HUDEP-2 (cell line): ENCODE measurements at regions not wholly inside any gene's neighbourhood (a gene's known extent, or its start where the extent isn't known, plus 50 kb on each side); places are given as distances from the start of the nearest gene placed in this dataset.

Experiments
- DNase-seq, 76 experiments: peaks; one replicate each; lab custom pipeline; 2025; ENCODE audit not compliant: unreplicated experiment in 76 of 76; lab: John Stamatoyannopoulos, UW

DNA sequence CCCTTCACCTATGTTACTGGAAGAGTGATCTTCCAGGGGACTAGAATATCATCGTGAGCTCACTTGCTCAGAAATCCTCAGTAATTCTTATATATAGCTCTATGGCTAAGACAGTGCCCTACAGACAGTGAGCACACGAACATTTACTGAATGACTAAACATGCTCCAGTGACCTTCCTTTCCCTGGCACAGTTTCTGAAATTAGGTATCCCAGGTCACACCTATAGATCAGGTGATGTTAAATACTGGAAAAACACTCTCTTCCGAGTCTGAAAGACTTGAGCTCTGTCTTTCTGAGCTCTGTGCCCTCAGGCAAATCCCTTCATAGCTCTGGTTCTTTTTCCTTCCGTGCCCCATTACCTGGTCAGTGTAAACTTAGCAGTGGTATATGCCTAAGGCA lies 239.4 kb upstream of the LRIG1 start:
- DNase-seq: no peak

DNA sequence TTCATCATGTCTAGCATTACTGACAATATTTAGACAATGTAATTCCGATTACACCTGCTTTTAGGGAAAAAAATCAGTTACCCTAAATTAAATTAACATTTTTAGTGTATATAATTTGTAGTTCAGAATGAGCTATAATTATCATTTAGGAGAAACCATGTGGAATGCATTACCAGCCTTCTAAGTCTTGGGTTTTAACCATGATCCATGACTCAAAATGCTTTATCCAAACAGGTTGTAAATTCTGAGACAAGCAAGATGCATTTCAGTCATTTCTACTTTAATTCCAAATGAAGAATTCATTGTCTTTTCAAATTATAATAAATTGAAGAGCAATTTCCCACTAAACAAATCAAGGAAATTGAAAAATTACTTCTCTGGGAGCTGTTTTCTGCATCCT lies 243.7 kb upstream of the LRIG1 start:
- DNase-seq: no peak

DNA sequence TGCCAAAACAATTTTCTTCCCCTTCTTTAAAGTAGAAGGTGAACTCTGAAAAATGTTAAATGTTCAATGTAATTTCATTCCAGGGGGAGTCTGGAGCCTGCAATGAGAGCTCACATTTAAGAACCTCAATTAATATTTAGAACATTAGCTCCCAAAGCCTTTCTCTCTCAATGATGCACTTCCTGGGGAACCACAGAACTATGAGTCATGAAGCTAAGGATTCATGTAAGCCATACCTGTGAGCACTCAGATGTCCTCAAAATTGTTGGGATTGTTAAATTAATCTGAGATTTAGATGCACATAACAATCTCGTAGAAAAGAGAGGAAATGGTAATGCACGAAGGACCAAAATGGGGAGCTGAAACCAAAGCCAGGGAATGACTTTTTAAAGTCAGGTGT lies 244.2 kb upstream of the LRIG1 start:
- no peak for DNase-seq

DNA sequence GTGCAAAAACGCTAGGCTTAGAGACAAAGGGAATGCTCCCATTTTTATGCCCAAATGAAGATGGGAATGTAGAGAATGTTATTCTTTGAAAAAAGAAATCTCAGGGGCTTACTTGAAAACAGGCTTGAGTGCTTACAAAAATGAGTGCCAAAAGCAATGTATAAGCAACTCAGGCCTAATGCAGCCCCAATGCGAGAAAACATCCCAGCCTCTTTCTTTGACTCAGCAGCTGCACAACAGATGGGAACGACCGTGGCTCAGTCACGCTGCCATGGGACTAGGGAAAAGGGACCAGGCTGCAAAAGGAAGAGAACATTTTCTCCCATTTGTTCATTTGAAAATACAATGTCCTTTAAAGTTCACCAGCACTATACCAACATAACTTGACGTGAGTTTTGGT lies 246.4 kb upstream of the LRIG1 start:
- DNase-seq: no peak

DNA sequence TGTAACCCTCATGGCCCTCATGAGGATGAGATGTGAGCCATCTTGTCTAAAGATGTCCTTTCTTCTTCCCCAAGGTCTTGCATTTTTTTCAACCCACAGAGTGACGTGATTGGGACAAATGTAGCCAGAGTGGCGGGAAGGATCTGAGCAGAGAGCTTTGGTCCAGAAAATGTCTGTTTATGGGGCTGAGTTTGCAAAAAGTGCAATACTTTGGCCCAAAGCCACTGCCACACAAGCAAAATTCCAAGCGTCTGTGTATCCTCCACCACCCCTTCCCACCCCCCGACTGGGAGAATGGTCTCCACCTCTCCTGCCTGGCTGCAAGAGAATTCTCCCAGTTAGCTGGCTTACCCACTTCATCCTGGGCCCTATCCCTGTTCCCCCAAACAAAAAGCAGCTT lies 246.9 kb upstream of the LRIG1 start:
- no peak for DNase-seq

DNA sequence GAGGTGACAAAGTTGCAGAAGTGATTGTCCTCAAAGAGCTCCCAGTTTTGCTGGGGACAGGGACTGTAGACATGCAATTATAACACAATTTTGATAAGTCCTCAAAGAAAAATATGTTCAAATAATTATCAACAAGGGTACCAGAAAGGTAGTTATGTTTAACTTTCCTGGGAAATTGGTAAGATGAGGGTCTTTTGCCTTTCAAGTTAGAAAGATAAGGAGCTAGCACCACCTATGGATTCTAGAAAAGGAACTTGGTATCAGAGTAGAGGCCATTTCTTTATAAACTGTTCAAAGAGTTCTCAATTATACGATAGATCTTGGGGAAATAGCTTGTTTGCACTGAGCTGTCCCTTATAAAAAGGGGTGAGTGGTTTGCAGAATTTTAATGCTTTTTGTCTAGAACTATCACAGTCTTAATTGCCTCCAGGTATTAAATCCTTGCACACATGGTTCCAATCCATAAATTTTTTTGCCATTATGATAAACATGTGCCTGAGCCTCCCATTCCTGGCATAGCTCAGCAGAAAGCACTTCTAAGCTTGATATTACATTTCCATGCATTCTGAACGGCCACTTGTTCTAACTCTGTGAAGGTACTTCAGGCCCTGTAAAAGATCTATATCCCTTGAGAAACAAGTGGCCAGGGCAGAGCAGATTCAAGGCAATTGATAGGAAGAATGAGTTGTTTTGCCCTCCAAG lies 247.5 kb upstream of the LRIG1 start:
- DNase-seq: no peak

DNA sequence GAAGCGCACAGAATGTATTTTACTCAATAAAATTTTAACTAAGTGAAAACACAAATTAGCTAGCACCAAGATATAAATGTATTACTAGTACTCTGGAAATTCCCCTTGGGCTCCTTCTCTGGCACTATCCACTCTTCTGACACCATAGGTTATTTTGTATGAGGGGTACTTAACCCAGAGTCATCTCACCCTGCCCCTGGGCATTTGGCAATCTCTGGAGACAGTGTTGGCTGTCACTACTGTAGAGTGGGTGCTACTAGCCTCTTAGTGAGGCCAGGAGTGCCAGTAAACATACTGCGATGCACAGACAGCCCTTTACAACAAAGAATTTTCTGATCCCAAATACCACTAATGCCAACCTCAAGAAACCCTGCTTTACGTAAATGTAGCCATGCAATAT lies 246.3 kb upstream of the KBTBD8 start:
- DNase-seq: no peak

DNA sequence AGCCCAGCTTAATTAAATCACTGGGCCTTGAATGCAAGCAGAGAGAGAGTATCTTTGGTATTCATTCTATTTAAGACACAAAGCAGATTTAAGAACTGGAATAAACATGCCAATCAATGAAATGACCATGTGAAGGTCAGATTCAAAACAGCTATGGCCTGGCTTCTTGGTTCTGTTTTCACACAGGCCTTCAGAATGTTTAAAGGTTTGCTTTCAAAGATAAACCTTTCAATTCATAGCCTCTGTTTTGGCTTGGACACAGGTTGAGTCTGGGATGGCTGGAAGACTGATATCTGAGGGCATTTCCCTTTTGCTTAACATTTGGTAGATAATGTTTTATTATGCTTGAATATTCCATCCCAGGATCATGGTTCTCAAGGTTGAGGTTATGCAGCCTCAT lies 244.4 kb upstream of the KBTBD8 start:
- no peak for DNase-seq

DNA sequence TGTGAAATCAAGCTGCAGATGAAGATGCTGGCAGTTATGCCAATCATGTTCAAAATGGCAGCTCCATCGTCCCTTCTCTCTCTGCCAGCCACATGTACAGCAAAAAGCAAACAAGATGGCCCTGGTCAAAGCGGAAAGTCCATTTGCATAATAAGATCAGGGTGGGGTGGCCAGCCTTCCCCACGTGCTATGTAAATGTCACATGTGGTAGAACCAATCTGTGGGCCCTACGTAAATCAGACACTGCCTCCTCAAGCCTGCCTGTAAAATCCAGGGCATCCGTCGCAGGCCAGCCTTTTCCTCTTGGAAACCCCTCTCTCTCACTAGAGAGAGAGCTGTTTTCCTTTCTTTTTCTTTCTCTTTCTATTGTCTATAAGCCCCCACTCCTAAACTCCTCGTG lies 243.5 kb upstream of the KBTBD8 start:
- no peak for DNase-seq

DNA sequence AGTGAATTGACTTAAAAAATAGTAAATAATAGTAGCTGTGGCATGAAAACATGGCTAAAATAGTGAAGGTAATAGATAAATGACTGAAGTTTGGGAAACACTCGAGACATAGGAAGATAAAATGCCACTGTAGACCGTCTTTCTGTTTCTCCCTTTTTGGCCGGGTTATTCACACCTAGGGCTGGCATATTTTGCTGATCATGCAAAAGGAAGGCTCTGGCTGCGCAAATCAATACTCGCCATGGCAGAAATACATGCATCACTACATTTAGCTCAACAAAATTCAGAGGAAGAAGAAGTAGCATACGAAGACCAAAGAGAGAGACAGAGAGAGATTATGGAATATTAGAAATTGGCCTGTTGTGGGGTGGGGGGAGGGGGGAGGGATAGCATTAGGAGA lies 242.2 kb upstream of the KBTBD8 start:
- no peak for DNase-seq

DNA sequence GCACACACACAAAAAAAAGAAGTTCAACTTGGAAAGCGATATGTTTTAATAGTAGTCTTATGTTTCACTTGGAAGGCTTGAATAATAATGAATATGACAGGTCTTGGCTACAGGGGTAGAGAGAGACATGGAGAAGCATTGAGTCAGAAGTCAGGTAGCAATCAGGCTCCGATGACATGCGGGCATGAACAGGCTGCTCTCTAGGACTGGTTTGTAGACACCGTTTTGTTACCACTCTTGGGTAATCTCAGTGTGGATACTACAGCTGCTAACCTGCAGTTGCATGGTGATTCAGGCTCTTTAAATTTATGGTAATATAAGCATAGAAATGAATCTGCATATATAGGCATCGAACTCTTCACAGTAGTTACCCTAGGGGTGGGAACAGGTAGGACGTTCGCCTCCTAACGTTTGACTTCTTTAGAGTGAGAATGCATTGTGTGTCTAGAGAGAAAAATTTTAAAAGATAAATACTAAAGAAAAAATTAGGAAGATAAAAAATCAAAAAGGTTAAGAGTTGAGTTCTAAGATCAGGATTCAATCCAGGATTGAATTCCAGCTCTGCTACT lies 241.6 kb upstream of the KBTBD8 start:
- DNase-seq: no peak

DNA sequence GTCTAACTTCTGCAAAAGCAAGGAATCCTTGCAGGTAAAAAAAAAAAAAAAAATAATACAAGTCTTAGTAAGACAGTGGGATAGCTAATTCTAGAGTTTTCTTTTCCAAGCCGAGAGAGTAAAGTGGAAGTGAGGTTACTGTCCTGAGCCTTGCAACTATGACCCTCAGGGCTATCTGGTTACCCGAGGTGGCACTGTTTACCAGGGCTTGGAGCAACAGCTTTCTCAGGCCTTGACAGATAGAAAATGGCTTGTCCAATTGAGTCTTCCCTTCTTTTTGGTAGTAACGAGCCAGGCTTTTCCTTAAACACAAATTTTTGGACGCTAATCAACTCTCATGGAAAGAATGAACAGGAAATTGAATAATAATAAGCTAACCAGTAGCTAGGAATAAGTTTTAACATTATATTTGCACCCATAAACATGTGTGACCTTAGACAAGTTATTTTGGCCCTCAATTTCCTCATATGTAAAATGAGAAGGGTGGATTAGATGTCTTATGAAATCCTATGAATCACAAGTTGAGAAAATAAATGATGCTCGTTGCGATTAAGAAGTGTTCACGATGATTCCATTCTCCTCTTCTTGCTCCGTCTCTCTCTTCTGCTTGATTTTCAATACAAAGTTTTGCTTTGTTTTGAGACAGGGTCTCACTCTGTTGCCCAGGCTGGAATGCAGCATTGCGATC lies 236.9 kb upstream of the KBTBD8 start:
- DNase-seq: no peak

DNA sequence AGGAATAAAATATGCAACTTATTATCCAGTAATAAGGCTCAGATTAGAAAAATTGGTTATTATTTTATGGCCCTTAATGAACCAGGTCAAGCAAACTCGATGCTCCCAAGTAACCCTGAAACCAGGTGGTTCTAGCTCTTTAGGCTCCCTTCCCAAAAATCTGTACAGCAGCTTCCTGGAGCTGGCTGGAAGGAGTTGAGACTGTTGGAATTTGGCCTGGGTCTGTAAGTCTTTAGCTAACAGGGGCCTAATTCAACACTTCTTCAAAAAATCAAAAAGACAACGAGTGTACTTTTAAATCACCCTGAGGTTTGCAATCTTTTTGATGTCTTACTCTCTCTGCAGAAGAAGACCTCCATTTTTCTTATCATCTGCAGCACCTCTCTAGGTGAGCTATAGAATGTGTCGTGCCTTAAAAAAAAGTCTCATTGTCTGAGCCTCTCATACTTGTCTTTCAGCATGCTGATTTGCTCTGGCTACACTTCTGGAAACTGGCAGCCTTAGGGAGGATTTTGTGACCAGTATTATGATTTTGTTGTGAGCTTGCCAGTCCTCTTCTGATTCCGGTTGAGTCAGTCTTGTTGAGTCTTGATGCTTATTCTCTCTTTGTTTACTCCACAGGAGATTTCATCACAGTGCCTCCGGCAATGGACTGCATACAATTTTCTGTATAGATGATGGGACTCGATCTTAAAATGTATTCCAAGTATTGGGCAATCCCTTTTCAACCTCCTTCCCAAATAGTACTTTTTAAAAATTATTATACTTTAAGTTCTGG lies 235.0 kb upstream of the KBTBD8 start:
- DNase-seq: no peak

DNA sequence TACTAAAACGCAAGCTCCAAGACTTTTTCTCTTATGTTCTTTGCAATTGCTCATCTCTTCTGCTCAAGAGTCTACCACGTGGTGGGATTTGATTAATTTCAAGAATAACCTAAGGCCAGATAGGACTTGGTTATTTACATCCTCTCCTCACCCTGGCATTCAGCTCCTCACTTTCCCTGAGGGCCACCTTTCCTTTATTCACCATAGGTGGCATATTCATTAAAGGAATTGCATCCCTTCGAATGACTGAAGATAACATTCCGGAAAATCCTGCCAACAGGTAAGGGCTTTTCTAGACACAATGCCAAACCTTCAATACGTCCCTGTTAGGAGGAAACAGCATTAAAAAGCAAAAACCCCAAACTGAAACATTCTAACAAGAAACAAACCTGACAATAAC lies 220.0 kb upstream of the KBTBD8 start:
- DNase-seq: no peak

DNA sequence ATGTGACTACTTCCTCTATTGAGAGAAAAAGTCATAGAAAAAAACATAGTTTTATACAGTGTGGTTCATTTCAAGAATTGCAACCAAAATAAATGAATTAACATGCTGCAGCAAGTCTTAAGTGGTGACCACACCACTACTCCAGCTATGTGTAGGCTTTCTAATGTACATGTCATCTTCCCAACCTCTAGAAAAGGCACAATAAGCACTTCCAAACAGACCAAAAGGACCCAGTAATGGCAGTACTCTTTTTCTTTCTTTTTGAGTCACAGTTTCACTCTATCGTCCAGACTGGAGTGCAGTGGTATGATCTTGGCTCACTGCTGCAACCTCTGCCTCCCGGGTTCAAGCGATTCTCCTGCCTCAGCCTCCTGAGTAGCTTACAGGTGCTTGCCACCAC lies 219.3 kb upstream of the KBTBD8 start:
- DNase-seq: no peak

DNA sequence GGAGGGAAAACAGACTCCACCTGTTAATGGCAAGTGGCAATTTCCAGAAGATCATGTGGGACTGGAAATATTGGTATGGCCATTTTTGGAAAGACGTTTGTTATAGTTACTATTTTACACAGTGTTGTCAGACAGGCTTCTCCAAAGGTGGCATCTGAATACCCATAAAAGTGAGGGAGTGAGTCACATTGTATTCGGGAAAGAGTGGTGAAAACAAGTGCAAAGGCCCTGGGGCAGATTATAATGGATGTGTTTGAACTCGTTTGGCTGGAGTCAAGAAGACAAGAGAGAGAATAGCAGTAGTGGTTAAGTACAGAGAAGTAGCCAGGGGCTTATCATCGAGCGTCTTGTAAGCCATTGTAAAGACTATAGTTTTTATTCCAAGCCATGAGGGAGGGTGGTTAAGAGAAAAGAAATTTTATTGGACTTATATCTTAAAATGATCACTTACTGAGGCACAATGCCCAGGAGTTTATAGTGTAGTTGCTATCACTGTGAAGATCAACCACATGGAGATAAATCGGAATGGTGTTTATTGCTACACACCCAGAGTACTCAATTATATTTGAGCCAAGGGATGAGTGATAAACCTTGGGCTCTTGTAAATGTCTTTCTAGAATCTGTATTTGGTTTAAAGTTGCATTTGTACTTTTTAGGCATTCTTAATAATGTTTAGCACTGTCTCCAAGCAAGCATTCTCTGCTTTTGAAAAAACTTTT lies 212.8 kb upstream of the KBTBD8 start:
- no peak for DNase-seq

DNA sequence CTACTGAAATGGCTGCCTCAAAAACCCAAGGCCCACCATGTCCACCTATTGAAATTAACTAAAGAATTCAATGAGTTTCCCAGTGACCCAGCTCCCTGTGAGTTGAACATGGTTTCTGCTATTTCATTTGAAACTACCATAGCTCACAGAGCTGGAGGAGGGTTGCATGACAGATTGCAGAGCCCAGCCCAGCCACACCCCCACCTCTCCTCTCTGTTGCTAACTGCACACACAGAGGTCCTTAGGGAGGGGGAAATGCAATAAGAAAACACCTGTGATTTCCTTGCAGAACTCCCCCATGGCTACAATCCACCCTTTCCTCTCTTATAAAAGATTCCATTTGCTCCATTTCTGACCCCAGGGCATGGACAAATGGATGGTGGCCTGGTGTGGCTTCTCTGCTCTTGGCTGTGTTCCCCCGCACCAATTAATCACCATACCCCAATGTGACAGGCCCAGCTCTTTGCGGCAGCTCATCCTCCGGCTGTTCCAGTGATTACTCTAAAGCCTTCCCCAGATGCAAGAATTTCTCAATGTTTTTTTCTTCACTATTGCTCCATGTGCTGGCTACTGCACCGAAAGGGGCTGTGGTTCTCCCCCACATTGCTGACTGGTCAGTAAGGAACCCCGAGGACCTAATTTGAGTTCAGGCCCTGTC lies 208.4 kb upstream of the KBTBD8 start:
- DNase-seq: no peak

DNA sequence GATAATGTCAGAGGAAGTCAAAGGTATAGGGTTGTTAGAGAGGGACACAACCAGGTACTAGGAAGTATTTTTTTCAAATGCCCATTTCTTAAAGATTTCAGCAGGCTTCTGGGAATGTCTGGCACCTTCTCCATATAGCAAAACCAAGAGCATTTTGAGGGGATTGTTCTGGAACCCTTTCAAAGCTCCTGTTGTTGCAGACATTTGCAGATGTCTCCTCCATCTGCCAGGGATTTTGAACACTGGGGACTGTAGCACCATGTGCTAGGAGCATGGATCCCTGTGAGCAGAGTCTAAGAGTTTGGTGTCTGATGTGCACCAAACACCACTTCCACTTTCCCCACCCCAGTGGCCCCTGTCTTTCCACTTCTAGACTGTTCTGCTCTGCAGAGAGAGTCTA lies 206.0 kb upstream of the KBTBD8 start:
- DNase-seq: no peak

DNA sequence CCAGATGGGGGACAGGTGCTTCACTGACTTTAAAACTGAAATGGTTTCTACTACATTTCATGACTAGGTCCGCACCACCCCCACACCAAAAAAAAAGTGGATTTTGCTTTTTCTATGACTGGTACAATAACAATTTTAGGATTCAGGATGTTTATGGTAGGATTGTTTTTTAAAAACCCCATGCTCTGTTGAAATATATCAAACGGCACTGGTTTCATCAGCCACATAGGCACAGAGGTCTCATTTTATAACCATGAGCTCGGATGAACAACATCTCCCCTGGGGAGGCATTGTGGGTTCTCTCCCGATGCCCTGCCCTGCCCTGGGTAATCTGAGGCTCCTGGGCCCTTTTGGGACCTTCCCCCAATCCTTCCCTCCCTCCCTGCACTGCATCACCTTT lies 202.7 kb upstream of the KBTBD8 start:
- no peak for DNase-seq

DNA sequence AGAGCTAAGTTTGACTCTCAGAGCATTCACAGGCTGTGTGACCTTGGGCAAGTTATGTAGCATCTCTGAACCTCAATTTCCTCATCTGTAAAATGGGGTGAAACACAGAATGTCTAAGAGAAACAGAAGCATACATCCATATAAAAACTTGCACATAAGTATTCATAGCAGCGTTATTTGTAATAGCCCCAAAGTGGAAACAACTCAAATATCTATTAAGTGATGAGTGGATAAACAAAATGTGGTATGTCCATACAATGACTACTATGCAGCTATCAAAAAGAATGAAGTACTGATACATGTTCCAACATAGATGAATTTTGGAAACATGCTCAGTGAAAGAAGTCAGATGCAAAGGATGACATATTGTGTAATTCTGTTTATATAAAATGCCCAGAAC lies 201.8 kb upstream of the KBTBD8 start:
- no peak for DNase-seq
